ENCODE measurements at regions not wholly inside any gene's neighbourhood (a gene's known extent, or its start where the extent isn't known, plus 50 kb on each side); places are given as distances from the start of the nearest gene placed in this dataset.

DNA sequence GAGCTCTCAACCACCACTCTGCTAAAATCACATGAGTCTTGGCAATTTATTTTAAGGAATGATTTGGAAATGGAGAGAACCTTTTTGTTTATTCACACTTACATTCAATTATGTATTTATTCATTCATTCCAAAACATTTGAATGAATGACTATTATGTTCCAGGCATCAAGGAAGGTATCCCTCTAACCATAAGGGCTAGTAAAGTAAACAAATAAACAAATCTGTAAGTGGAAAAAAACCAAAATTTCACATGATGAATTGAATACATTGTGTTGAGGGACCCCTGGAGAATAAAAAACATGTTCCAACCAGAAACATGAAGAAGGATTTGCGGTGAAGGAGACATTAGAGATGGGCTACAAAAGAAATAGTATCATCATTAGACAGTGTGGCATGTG lies 677.8 kb downstream of the TOX3 start:
- TF ChIP-seq, protein P1, sequence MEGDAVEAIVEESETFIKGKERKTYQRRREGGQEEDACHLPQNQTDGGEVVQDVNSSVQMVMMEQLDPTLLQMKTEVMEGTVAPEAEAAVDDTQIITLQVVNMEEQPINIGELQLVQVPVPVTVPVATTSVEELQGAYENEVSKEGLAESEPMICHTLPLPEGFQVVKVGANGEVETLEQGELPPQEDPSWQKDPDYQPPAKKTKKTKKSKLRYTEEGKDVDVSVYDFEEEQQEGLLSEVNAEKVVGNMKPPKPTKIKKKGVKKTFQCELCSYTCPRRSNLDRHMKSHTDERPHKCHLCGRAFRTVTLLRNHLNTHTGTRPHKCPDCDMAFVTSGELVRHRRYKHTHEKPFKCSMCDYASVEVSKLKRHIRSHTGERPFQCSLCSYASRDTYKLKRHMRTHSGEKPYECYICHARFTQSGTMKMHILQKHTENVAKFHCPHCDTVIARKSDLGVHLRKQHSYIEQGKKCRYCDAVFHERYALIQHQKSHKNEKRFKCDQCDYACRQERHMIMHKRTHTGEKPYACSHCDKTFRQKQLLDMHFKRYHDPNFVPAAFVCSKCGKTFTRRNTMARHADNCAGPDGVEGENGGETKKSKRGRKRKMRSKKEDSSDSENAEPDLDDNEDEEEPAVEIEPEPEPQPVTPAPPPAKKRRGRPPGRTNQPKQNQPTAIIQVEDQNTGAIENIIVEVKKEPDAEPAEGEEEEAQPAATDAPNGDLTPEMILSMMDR (IDR thresholded peaks at IDR 0.05; ENCODE audit: extremely low read depth in 1 of 2, insufficient read depth in 1 of 2, low read depth in 1 of 2, low read length in 2 of 2) = no peak
- TF ChIP-seq POLR2AphosphoS5 (IDR thresholded peaks at IDR 0.05; ENCODE audit: insufficient read depth, low read depth, low read length) (no peak), POLR2A (IDR thresholded peaks at IDR 0.05; ENCODE audit: low read depth, low read length) (no peak), JUN (IDR thresholded peaks at IDR 0.05; ENCODE audit: borderline replicate concordance, insufficient read depth, insufficient read length, low read depth) (no peak), EZH2 (IDR thresholded peaks at IDR 0.05; ENCODE audit: borderline replicate concordance, low read depth, low read length, severe bottlenecking) (no peak), FOS (IDR thresholded peaks at IDR 0.05; ENCODE audit: borderline replicate concordance, insufficient read depth, low read length) (no peak), MYC (IDR thresholded peaks at IDR 0.05; ENCODE audit: low read depth, low read length) (no peak), GATA2 (IDR thresholded peaks at IDR 0.05; ENCODE audit: insufficient read depth, insufficient read length, low read depth, low read length) (no peak)
- TF ChIP-seq, protein P2, sequence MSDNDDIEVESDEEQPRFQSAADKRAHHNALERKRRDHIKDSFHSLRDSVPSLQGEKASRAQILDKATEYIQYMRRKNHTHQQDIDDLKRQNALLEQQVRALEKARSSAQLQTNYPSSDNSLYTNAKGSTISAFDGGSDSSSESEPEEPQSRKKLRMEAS (IDR thresholded peaks at IDR 0.05; ENCODE audit: insufficient read depth, insufficient read length) = no peak

Data from endothelial cell of umbilical vein (primary cell).